Stomach (tissue), 8 donors: ENCODE measurements at regions not wholly inside any gene's neighbourhood (a gene's known extent, or its start where the extent isn't known, plus 50 kb on each side); places are given as distances from the start of the nearest gene placed in this dataset.
"Not testable (repeated sequence)": the region's sequence is repeated elsewhere in the genome, so short reads cannot be mapped to it uniquely, and the experiment has no call there.

Experiments
- DNase-seq, 2 donors: peaks; one replicate each; pipeline versions ENCODE4 v3.0.0 to v3.0.0-alpha.2; 2013 to 2019
- H3K27ac ChIP-seq, 5 donors: fragments of 200-600 bp in 4 of 5; sonication (generic) in 4 of 5; one replicate each; pipeline ENCODE4 v1.5.1; 2013 to 2019; ENCODE audit warnings: mild to moderate bottlenecking in 1 of 5, moderate library complexity in 1 of 5
- H3K27me3 ChIP-seq, 3 donors: fragments of 200-600 bp; sonication (generic); one replicate each; pipeline ENCODE4 v1.5.1; 2017 to 2019; ENCODE audit warnings: mixed run types in 1 of 3
- H3K36me3 ChIP-seq, 4 donors: fragments of 200-600 bp; sonication (generic); 1 replicate in 3 of 4; 2 replicates in 1 of 4; pipeline ENCODE4 v1.5.1; 2016 to 2019
- H3K4me1 ChIP-seq, 4 donors: fragments of 200-600 bp; sonication (generic); one replicate each; pipeline ENCODE4 v1.5.1; 2016 to 2019
- H3K4me3 ChIP-seq, 4 donors: fragments of 200-600 bp; sonication (generic) in 3 of 4; one replicate each; pipeline ENCODE4 v1.5.1; 2016 to 2019; ENCODE audit warnings: mild to moderate bottlenecking in 1 of 4
- H3K9me3 ChIP-seq, 4 donors: fragments of 200-600 bp; sonication (generic); one replicate each; pipeline ENCODE4 v1.5.1; 2016 to 2019
- CTCF ChIP-seq, 7 experiments: fragments of 450-650 bp in 4 of 7; fragments of 200-600 bp in 3 of 7; sonication (generic) in 3 of 7; IDR thresholded peaks; one replicate each; pipeline ENCODE4 v1.5.1; 2016 to 2019; ENCODE audit warnings: antibody characterized with exemption in 7 of 7, control low read depth in 2 of 7, mild to moderate bottlenecking in 1 of 7
- EP300 ChIP-seq: sonication (generic); formaldehyde crosslinking; IDR thresholded peaks from one replicate; pipeline ENCODE4 v1.6.1; 2017; ENCODE audit warnings: antibody characterized with exemption
- POLR2A ChIP-seq, 4 donors: fragments of 450-650 bp; IDR thresholded peaks; one replicate each; pipeline ENCODE4 v1.6.1; 2016; ENCODE audit warnings: antibody characterized with exemption in 4 of 4, control low read depth in 2 of 4, mild to moderate bottlenecking in 1 of 4, moderate library complexity in 1 of 4
- POLR2AphosphoS5 ChIP-seq, 3 donors: sonication (generic); formaldehyde crosslinking; IDR thresholded peaks; one replicate each; pipeline ENCODE4 v1.6.1; 2016; ENCODE audit warnings: antibody characterized with exemption in 3 of 3
- WGBS, 5 donors: extraction: QIAGEN DNeasy Blood & Tissue Kit in 3 of 5; methylation state at CpG; one replicate each; pipeline versions ENCODE4 v1.1.5 to v1.1.7; 2013 to 2018; 5-methylcytosine and 5-hydroxymethylcytosine counted together
- intact Hi-C: fragments of 100-400 bp; cut with DNase I; formaldehyde crosslinking; loops from one replicate; pipeline ENCODE4 v1.15.1; 2023; ENCODE audit warnings: low total_unique reads
- donor health status: healthy with polysubstance abuse.
- donor health status: Bipolar disorder and iron deficiency.
- donor health status: healthy.

GRCh38 chr2:64923385-64923710 lies 65.9 kb upstream of the SLC1A4 start:
- 54 to 78% (median 67%) methylated on average over 2 of the region's 2 CpGs for WGBS, 5 donors
- Histone ChIP-seq H3K27ac (no peak overlapping the region), H3K27me3 (no peaks in the 10 kb centered on the region), H3K36me3 (no peaks in the 10 kb centered on the region), H3K4me1 (peaks cover 0 to 5% (median 1%) of the 10 kb centered on the region in 4 donors), H3K9me3 (peaks cover 0 to 3% (median 0%) of the 10 kb centered on the region in 4 donors), H3K4me3 (no peak overlapping the region)
- TF ChIP-seq POLR2AphosphoS5 (IDR thresholded peaks at IDR 0.05) = no peak
- no peak for DNase-seq
- intact Hi-C loops = no loop called here

- 85 to 91% (median 89%) methylated on average over 6 of the region's 6 CpGs for WGBS, 5 donors
- no peak for DNase-seq
- no peak overlapping the region for H3K4me3 ChIP-seq
- H3K27ac ChIP-seq = no peak overlapping the region
- intact Hi-C loops = no loop called here
- TF ChIP-seq POLR2A (IDR thresholded peaks at IDR 0.05) = no peak
- H3K36me3 ChIP-seq = no peaks in the 10 kb centered on the region
- H3K27me3 ChIP-seq = no peaks in the 10 kb centered on the region
- peaks cover 0 to 3% (median 0%) of the 10 kb centered on the region in 4 donors for H3K9me3 ChIP-seq
- no peaks in the 10 kb centered on the region for H3K4me1 ChIP-seq
Observed at GRCh38 chr2:64924170-64924934, 64.8 kb upstream of the SLC1A4 start.

GRCh38 chr2:64925930-64926722 lies 63.1 kb upstream of the SLC1A4 start:
- H3K27ac ChIP-seq, DNase-seq, H3K36me3 ChIP-seq, H3K4me1 ChIP-seq, H3K27me3 ChIP-seq, H3K9me3 ChIP-seq, H3K4me3 ChIP-seq, intact Hi-C loops: not testable (repeated sequence)
- WGBS, 5 donors = 84 to 97% (median 90%) methylated on average over 2 of the region's 2 CpGs

GRCh38 chr2:64928813-64929212 lies 60.4 kb upstream of the SLC1A4 start:
- WGBS, 5 donors = 32 to 52% (median 38%) methylated on average over 1 of the region's 1 CpG
- TF ChIP-seq POLR2AphosphoS5 (IDR thresholded peaks at IDR 0.05) (no peak), CTCF (IDR thresholded peaks at IDR 0.05) (no peak)
- no peak for DNase-seq
- Histone ChIP-seq H3K27ac (no peak overlapping the region), H3K4me1 (no peaks in the 10 kb centered on the region), H3K27me3 (no peaks in the 10 kb centered on the region), H3K4me3 (no peak overlapping the region), H3K36me3 (no peaks in the 10 kb centered on the region), H3K9me3 (peaks cover 0 to 3% (median 0%) of the 10 kb centered on the region in 4 donors)
- intact Hi-C loops = no loop called here

- no peak for DNase-seq
- H3K36me3 ChIP-seq = no peaks in the 10 kb centered on the region
- TF ChIP-seq CTCF (IDR thresholded peaks at IDR 0.05) = no peak
- no peak for TF ChIP-seq EP300
- no peak for TF ChIP-seq POLR2A (IDR thresholded peaks at IDR 0.05)
- TF ChIP-seq POLR2AphosphoS5 (IDR thresholded peaks at IDR 0.05) = no peak
- no peaks in the 10 kb centered on the region for H3K27me3 ChIP-seq
- peaks cover 0 to 3% (median 0%) of the 10 kb centered on the region in 4 donors for H3K9me3 ChIP-seq
- intact Hi-C loops = no loop called here
- H3K27ac ChIP-seq = no peak overlapping the region
- 65 to 94% (median 89%) methylated on average over 1 of the region's 1 CpG for WGBS, 5 donors
- H3K4me1 ChIP-seq = no peaks in the 10 kb centered on the region
- no peak overlapping the region for H3K4me3 ChIP-seq
Observed at GRCh38 chr2:64929333-64929732, 59.9 kb upstream of the SLC1A4 start.

- WGBS, 5 donors = 80 to 94% (median 91%) methylated on average over 1 of the region's 1 CpG
Observed at GRCh38 chr2:64930258-64930671, 58.9 kb upstream of the SLC1A4 start.

More at GRCh38 chr2:64930258-64930671, 58.9 kb upstream of the SLC1A4 start:
- intact Hi-C loops = no loop called here
- TF ChIP-seq CTCF (IDR thresholded peaks at IDR 0.05) = no peak
- H3K4me3 ChIP-seq = no peak overlapping the region
- no peaks in the 10 kb centered on the region for H3K27me3 ChIP-seq
- no peaks in the 10 kb centered on the region for H3K4me1 ChIP-seq
- H3K27ac ChIP-seq = no peak overlapping the region
- no peaks in the 10 kb centered on the region for H3K36me3 ChIP-seq
- no peak for DNase-seq
- H3K9me3 ChIP-seq = peaks cover 0 to 3% (median 0%) of the 10 kb centered on the region in 4 donors
